Neural crest cell (in vitro differentiated cells): ENCODE measurements at regions not wholly inside any gene's neighbourhood (a gene's known extent, or its start where the extent isn't known, plus 50 kb on each side); places are given as distances from the start of the nearest gene placed in this dataset.

ENCODE experiments used
- DNase-seq: peaks from one replicate; pipeline ENCODE4 v3.0.0; 2021; ENCODE audit warnings: low read depth, mixed read lengths, low spot score
- H3K27ac Mint-ChIP-seq: one replicate; pipeline ENCODE4 v1.8.0; 2021; ENCODE audit warnings: mild to moderate bottlenecking, mixed read lengths; ENCODE audit not compliant: unreplicated experiment
- H3K27me3 Mint-ChIP-seq: 2 replicates; pipeline ENCODE4 v1.8.0; 2021; ENCODE audit warnings: low read depth, mild to moderate bottlenecking, mixed read lengths
- H3K36me3 Mint-ChIP-seq: 2 replicates; pipeline ENCODE4 v1.8.0; 2021; ENCODE audit warnings: low read depth, mild to moderate bottlenecking, mixed read lengths
- H3K4me1 Mint-ChIP-seq: 2 replicates; pipeline ENCODE4 v1.8.0; 2021; ENCODE audit warnings: mixed read lengths
- H3K4me3 Mint-ChIP-seq: one replicate; pipeline ENCODE4 v1.8.0; 2021; ENCODE audit warnings: mild to moderate bottlenecking, mixed read lengths
- H3K9me3 Mint-ChIP-seq: 2 replicates; pipeline ENCODE4 v1.8.0; 2021; ENCODE audit warnings: mixed read lengths
- CTCF ChIP-seq: fragments of 200-600 bp; sonication (generic); conservative IDR thresholded peaks from 2 replicates; pipeline ENCODE4 v1.5.0; 2021; ENCODE audit warnings: antibody characterized with exemption, mild to moderate bottlenecking

GRCh38 chrX:38939067-38939466, 137.8 kb downstream of the MID1IP1 start:
- no peak for DNase-seq
- no peaks in the 10 kb centered on the region for H3K4me1 Mint-ChIP-seq
- H3K27ac Mint-ChIP-seq = no peak overlapping the region
- H3K9me3 Mint-ChIP-seq = peaks cover 14% of the 10 kb centered on the region
- no peak for TF ChIP-seq CTCF
- no peaks in the 10 kb centered on the region for H3K36me3 Mint-ChIP-seq
- no peak overlapping the region for H3K4me3 Mint-ChIP-seq
- H3K27me3 Mint-ChIP-seq = no peaks in the 10 kb centered on the region

GRCh38 chrX:38940547-38940946, 139.3 kb downstream of the MID1IP1 start:
- peaks cover 19% of the 10 kb centered on the region for H3K9me3 Mint-ChIP-seq
- no peak overlapping the region for H3K4me3 Mint-ChIP-seq
- no peak for TF ChIP-seq CTCF
- H3K27me3 Mint-ChIP-seq = no peaks in the 10 kb centered on the region
- H3K36me3 Mint-ChIP-seq = no peaks in the 10 kb centered on the region
- no peak overlapping the region for H3K27ac Mint-ChIP-seq
- no peaks in the 10 kb centered on the region for H3K4me1 Mint-ChIP-seq
- DNase-seq = no peak

- H3K9me3 Mint-ChIP-seq = peaks cover 26% of the 10 kb centered on the region
- H3K4me1 Mint-ChIP-seq = no peaks in the 10 kb centered on the region
- TF ChIP-seq CTCF = no peak
- no peak overlapping the region for H3K4me3 Mint-ChIP-seq
- no peak for DNase-seq
- H3K36me3 Mint-ChIP-seq = peaks cover 5% of the 10 kb centered on the region
- H3K27me3 Mint-ChIP-seq = no peaks in the 10 kb centered on the region
- no peak overlapping the region for H3K27ac Mint-ChIP-seq
These were observed 140.4 kb downstream of the MID1IP1 start for GRCh38 chrX:38941675-38942074.

GRCh38 chrX:38943120-38943519, 141.9 kb downstream of the MID1IP1 start:
- Mint-ChIP-seq H3K27ac (no peak overlapping the region), H3K9me3 (peaks cover 30% of the 10 kb centered on the region), H3K4me3 (no peak overlapping the region), H3K4me1 (no peaks in the 10 kb centered on the region), H3K36me3 (peaks cover 8% of the 10 kb centered on the region), H3K27me3 (no peaks in the 10 kb centered on the region)
- TF ChIP-seq CTCF = no peak
- no peak for DNase-seq

GRCh38 chrX:38948046-38948445, 146.8 kb downstream of the MID1IP1 start:
- no peak for TF ChIP-seq CTCF
- Mint-ChIP-seq H3K9me3 (peaks cover 26% of the 10 kb centered on the region), H3K27me3 (no peaks in the 10 kb centered on the region), H3K4me3 (no peak overlapping the region), H3K4me1 (no peaks in the 10 kb centered on the region), H3K36me3 (peaks cover 12% of the 10 kb centered on the region), H3K27ac (no peak overlapping the region)
- DNase-seq = no peak

GRCh38 chrX:38954520-38954919, 153.3 kb downstream of the MID1IP1 start:
- peaks cover 4% of the 10 kb centered on the region for H3K36me3 Mint-ChIP-seq
- no peaks in the 10 kb centered on the region for H3K4me1 Mint-ChIP-seq
- no peak overlapping the region for H3K4me3 Mint-ChIP-seq
- no peak for TF ChIP-seq CTCF
- no peak overlapping the region for H3K27ac Mint-ChIP-seq
- no peaks in the 10 kb centered on the region for H3K27me3 Mint-ChIP-seq
- no peak for DNase-seq
- H3K9me3 Mint-ChIP-seq = peaks cover 13% of the 10 kb centered on the region
